WTC11 (cell line): ENCODE measurements at regions not wholly inside any gene's neighbourhood (a gene's known extent, or its start where the extent isn't known, plus 50 kb on each side); places are given as distances from the start of the nearest gene placed in this dataset.

Experiments
- ATF1 ChIP-seq: sonication (generic); formaldehyde crosslinking; IDR thresholded peaks from 2 replicates; pipeline ENCODE4 v1.8.1; 2023; ENCODE audit warnings: mild to moderate bottlenecking, moderate library complexity, missing genetic modification reagents
- CBFB ChIP-seq: sonication (generic); formaldehyde crosslinking; IDR thresholded peaks from 2 replicates; pipeline ENCODE4 v1.8.1; 2022; ENCODE audit warnings: mild to moderate bottlenecking, low read depth, missing genetic modification reagents
- CTCF ChIP-seq: fragments of 200-600 bp; IDR thresholded peaks from 2 replicates; pipeline ENCODE4 v1.8.0; 2022; ENCODE audit warnings: antibody characterized with exemption
- E2F1 ChIP-seq: sonication (generic); formaldehyde crosslinking; IDR thresholded peaks from 2 replicates; pipeline ENCODE4 v1.8.0; 2022; ENCODE audit warnings: mild to moderate bottlenecking, missing genetic modification reagents
- ETV6 ChIP-seq: sonication (generic); formaldehyde crosslinking; IDR thresholded peaks from 2 replicates; pipeline ENCODE4 v1.8.1; 2022; ENCODE audit warnings: mild to moderate bottlenecking, missing genetic modification reagents
- KAT7 ChIP-seq: sonication (generic); formaldehyde crosslinking; IDR thresholded peaks from 2 replicates; pipeline ENCODE4 v1.8.1; 2023; ENCODE audit warnings: missing genetic modification reagents, mild to moderate bottlenecking, borderline replicate concordance
- PREB ChIP-seq: sonication (generic); formaldehyde crosslinking; IDR thresholded peaks from 2 replicates; pipeline ENCODE4 v1.8.1; 2022; ENCODE audit warnings: mild to moderate bottlenecking, missing genetic modification reagents, moderate library complexity, borderline replicate concordance
- TEAD4 ChIP-seq: sonication (generic); formaldehyde crosslinking; IDR thresholded peaks from 2 replicates; pipeline ENCODE4 v1.8.0; 2022; ENCODE audit warnings: mild to moderate bottlenecking, missing genetic modification reagents
- TP53 ChIP-seq: sonication (generic); formaldehyde crosslinking; IDR thresholded peaks from 2 replicates; pipeline ENCODE4 v1.8.1; 2023; ENCODE audit warnings: mild to moderate bottlenecking, missing genetic modification reagents
- ZBTB43 ChIP-seq: sonication (generic); formaldehyde crosslinking; IDR thresholded peaks from 2 replicates; pipeline ENCODE4 v1.8.1; 2023; ENCODE audit warnings: mild to moderate bottlenecking, missing genetic modification reagents
- ZNF138 ChIP-seq: sonication (generic); formaldehyde crosslinking; conservative IDR thresholded peaks from 2 replicates; pipeline ENCODE4 v1.8.1; 2022; ENCODE audit warnings: mild to moderate bottlenecking, moderate library complexity, missing genetic modification reagents
- ZNF317 ChIP-seq: sonication (generic); formaldehyde crosslinking; IDR thresholded peaks from 2 replicates; pipeline ENCODE4 v1.8.1; 2023; ENCODE audit warnings: low read depth, mild to moderate bottlenecking, moderate library complexity, missing genetic modification reagents, borderline replicate concordance
- ZNF416 ChIP-seq: fragments of 250-450 bp; sonication (Bioruptor Pico); IDR thresholded peaks from 2 replicates; pipeline ENCODE4 v1.9.0; 2021; ENCODE audit warnings: mild to moderate bottlenecking, inconsistent platforms
- TF ChIP-seq, protein P1 (sequence below): sonication (generic); formaldehyde crosslinking; IDR thresholded peaks from 2 replicates; pipeline ENCODE4 v1.8.1; 2022; ENCODE audit warnings: missing genetic modification reagents, borderline replicate concordance

- TF ChIP-seq ATF1 (CRISPR knock-in tag): no peak
- TF ChIP-seq ZNF138 (CRISPR knock-in tag): no peak
- TF ChIP-seq TP53: no peak
- no peak for TF ChIP-seq CTCF
- TF ChIP-seq KAT7 (CRISPR knock-in tag): no peak
- TF ChIP-seq CBFB (CRISPR knock-in tag): no peak
- no peak for TF ChIP-seq ZBTB43
- TF ChIP-seq, protein P1, sequence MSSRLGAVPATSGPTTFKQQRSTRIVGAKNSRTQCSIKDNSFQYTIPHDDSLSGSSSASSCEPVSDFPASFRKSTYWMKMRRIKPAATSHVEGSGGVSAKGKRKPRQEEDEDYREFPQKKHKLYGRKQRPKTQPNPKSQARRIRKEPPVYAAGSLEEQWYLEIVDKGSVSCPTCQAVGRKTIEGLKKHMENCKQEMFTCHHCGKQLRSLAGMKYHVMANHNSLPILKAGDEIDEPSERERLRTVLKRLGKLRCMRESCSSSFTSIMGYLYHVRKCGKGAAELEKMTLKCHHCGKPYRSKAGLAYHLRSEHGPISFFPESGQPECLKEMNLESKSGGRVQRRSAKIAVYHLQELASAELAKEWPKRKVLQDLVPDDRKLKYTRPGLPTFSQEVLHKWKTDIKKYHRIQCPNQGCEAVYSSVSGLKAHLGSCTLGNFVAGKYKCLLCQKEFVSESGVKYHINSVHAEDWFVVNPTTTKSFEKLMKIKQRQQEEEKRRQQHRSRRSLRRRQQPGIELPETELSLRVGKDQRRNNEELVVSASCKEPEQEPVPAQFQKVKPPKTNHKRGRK (CRISPR knock-in tag): no peak
- no peak for TF ChIP-seq ETV6
- TF ChIP-seq TEAD4 (CRISPR knock-in tag): no peak
- no peak for TF ChIP-seq ZNF416 (CRISPR knock-in tag)
- no peak for TF ChIP-seq E2F1
- TF ChIP-seq ZNF317: no peak
- no peak for TF ChIP-seq PREB
Observed at GRCh38 chr5:113901718-113902117, 388.2 kb downstream of the YTHDC2 start.
